HG03439 (cell line): ENCODE measurements at regions not wholly inside any gene's neighbourhood (a gene's known extent, or its start where the extent isn't known, plus 50 kb on each side); places are given as distances from the start of the nearest gene placed in this dataset.
"Not testable (repeated sequence)": the region's sequence is repeated elsewhere in the genome, so short reads cannot be mapped to it uniquely, and the experiment has no call there.

ENCODE experiments used
- ATAC-seq: cut with Tn5 transposase; IDR thresholded peaks from one replicate; pipeline ENCODE4 v1.9.1; 2021; ENCODE audit warnings: mild to moderate bottlenecking, moderate library complexity; ENCODE audit not compliant: unreplicated experiment

- ATAC-seq, result no peak
Observed at GRCh38 chr4:174080361-174080760, 203.1 kb downstream of the FBXO8 start.

GRCh38 chr4:174071595-174071994 is 211.9 kb downstream of the FBXO8 start:
- ATAC-seq, result no peak

DNA sequence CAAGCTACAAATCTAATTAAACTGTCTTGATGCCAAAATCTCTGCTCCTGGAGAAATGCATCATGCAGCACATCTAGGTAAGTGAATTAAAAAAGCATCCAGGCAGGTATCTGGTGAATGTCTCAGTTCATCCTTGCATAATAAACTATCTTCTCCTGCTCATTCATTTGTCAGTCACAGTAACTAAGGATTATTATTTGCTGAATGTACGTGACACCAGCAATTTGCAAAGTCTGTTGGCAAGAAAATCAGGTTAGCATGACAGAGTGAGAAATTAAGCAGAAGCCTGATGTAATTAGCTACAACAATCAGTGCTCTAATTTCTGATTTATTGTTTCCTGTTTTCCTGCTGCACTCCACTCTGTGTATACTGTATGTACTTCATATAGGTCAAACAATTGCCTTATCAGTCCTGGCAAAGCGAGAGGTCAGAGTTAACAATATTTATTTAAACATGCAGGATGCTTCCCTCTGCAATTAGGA is 213.6 kb downstream of the FBXO8 start:
- no peak for ATAC-seq

DNA sequence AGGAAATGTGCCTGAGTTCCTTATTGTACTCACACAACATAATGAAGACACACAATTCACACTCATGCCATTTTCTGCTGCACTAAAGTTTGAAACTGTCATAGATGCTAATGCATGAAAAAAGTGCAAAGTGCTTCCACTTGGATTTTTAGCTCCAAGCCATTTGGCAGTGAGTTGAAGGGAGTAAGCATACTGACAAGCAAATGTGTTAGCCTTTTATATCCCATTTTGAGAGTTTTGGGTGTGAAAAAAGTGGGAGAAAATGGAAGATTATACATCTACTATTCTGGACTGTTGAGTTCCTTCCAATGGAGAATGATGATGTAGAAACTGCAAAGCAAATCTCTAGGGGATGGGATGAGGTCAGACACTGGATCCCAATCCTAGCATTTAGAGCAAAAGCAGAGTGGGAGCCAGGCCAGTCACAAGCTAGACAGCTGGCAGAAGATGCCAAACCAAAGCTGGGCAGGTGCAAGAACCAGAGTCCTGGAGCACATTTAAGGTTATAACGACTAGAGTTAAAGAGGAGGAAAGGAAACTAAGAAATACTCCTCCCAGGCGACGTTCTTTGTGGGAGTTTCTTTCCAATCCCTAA is 216.8 kb downstream of the FBXO8 start:
- no peak for ATAC-seq

- ATAC-seq, result no peak
Observed at GRCh38 chr4:174062831-174063230, 220.6 kb downstream of the FBXO8 start.

- no peak for ATAC-seq
Observed at GRCh38 chr4:174061026-174061425, 222.4 kb downstream of the FBXO8 start.

DNA sequence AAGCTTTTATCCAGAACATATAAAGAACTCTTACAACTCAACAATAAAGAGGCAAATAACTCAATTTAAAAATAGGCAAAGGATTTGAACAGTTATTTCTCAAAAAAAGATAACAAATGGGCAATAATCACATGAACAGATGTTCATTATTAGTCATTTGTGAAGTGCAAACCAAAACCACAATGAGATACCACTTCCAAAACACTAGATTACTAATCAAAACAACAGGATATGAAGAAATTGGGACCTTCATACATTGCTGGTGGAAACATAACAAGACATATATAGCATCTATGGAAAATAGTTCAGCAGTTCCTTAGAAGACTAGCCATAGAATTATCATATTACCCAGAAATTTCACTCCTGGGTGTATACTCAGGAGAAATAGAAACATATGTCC is 224.6 kb downstream of the FBXO8 start:
- ATAC-seq, result no peak

DNA sequence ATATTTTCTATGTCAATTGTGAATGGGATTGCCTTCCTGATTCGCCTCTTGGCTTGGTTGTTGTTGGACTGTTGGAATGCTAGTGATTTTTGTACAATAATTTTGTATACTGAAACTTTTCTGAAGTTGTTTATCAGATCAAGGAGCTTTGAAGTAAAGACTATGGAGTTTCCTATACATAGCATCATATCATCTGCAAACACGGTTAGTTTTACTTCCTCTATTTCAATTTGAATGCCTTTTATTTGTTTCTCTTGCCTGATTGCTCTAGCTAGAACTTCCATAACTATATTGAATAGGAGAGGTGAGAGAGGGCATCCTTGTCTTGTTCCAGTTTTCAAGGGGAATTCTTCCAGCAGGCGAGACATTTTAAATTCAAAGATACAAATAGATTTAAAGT is 226.5 kb downstream of the FBXO8 start:
- ATAC-seq, result no peak

GRCh38 chr4:174055344-174055743 is 228.1 kb downstream of the FBXO8 start:
- ATAC-seq, result no peak

DNA sequence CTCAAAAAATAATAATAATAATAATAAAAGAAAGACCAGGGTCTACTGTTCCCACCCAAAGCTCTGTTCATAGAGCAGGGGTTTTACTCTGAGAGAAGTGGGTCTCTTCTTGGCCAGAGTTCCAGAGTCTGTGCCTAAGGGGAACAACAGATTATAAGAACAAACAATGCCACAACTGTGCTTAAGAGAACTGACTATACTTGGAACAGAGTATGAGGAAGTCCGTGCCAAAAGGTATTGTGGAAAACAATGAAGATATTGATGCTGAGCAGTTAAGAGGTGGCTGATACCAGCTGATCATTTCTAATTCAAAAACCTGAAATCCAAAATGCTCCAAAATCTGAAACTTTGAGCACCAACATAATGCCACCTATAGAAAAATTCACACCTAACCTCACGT is 229.6 kb downstream of the FBXO8 start:
- no peak for ATAC-seq

- ATAC-seq, result no peak
Observed at GRCh38 chr4:174047363-174047762, 236.1 kb downstream of the FBXO8 start.

- not testable (repeated sequence) for ATAC-seq
Observed at GRCh38 chr4:174045829-174046228, 237.6 kb downstream of the FBXO8 start.

DNA sequence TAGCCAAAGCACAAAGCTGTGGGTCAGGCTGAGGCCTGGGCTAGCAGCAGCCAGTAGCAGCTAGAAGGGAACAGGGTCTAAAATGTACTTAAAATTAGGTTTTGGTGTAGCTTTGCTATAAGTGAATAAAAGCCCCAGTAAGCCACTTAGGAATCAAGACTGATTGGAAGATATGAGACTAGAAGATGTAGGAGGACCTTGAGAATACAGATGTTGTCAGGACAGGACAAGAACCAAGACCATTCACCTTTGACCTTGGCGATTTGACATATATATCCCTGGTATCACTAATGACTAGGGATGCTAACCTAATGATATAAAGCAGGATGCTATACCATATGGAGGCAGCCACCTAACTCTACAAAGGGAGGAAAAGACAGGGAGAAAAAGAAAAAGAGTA is 238.1 kb downstream of the FBXO8 start:
- ATAC-seq, result no peak

- no peak for ATAC-seq
Observed at GRCh38 chr4:174041555-174042105, 241.8 kb downstream of the FBXO8 start.

- no peak for ATAC-seq
Observed at GRCh38 chr4:174040287-174040686, 243.2 kb downstream of the FBXO8 start.

GRCh38 chr4:174038481-174038880 is 245.0 kb downstream of the FBXO8 start:
- no peak for ATAC-seq

DNA sequence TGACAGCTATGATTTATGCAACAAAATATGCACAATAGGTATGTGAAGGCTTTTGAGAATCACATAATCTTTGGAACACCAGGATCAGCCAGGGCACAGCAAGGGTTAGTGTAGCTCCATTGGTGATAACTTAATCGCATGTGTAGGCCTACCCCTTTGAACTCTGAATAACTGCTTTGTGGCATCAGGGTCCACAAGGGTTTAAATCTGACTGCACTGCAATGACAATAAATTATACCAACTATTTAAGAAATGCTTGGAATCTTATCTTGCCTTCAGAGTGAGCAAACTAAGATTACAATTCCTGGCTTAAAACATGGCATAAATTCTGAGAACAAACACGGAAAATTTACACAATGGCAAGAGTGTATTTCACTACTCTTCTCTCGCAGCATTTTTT is 245.8 kb downstream of the FBXO8 start:
- no peak for ATAC-seq

DNA sequence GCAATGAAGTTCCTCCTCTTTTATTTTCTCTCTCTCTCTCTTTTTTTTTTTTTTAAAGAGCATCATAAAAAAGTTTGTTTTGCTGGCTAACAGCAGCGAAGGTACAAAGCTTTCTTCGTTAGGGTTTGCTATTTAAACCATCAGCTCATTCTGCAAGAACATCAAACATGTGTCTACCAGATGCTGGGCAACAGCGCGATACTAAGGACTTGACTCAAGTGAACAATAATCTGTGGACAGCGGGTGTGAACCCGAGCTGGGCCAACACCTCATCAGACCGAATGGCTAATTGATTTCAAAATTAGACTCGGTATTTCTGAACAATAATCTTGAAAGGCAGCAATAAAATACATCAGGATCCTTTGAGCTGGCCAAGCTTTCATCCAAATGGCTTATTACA is 246.4 kb downstream of the FBXO8 start:
- no peak for ATAC-seq

GRCh38 chr4:174036576-174036975 is 246.9 kb downstream of the FBXO8 start:
- no peak for ATAC-seq

DNA sequence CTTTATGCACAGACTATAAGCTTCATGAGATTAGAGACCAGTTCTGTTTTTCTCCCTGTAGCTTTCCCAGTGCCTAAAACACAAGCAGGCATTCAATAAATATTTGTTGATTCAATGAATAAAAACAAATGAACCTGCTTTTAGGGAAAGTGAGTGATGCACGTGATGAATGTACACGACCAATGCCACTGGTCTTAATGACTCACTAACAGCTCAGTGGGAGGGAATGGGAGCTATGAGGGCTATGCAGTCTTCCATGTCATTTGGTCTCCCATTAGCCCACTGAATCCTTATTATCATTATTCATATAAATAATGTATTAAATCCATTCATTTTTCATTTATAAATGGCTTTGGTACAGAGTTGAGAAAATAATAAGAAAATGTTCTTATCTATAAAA is 247.4 kb downstream of the FBXO8 start:
- ATAC-seq, result no peak

DNA sequence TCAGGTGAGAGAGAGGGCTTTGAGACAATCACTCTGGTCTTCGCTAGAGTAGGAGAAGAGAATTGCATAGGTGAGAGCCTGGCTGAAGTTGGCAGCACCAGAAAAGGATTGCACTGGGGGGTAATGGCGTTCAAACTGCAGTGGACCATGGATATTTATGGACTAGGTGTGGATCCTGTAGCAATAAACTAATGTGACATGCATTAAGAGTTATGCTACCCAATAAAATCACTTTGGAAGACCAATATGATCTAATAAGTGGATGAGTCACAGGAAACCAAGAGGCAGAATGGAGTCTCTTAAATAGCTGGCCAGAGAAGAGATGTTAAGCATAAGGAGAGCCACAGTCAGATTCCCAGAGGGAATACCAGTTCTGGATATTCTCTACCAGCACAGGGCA is 259.8 kb downstream of the FBXO8 start:
- no peak for ATAC-seq

GRCh38 chr4:174018236-174018635 is 265.2 kb downstream of the FBXO8 start:
- ATAC-seq, result no peak

GRCh38 chr4:174016251-174016650 is 267.2 kb downstream of the FBXO8 start:
- ATAC-seq, result no peak
